ENCODE measurements at regions not wholly inside any gene's neighbourhood (a gene's known extent, or its start where the extent isn't known, plus 50 kb on each side); places are given as distances from the start of the nearest gene placed in this dataset.
"Not testable (repeated sequence)": the region's sequence is repeated elsewhere in the genome, so short reads cannot be mapped to it uniquely, and the experiment has no call there.

DNA sequence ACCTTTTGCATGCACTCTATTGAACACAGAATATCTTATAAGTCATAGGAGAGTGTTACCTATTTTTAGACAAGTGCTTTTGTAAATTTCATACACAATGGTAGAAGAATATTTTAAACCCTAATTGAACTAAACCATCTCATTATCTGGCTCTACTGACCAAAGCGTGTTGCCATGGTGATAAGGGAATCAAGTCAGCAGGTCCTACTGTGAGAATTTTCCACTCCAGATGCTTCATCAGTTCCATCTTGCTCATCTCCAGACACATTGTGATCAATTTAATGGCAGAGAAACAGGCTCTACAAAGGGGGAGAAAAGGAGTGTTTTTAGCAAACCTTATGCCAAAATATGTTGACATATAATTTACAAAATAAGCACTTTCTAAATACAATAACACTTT, 621.9 kb upstream of the GHITM start:
- no peak for DNase-seq (ENCODE audit: low spot score)

DNA sequence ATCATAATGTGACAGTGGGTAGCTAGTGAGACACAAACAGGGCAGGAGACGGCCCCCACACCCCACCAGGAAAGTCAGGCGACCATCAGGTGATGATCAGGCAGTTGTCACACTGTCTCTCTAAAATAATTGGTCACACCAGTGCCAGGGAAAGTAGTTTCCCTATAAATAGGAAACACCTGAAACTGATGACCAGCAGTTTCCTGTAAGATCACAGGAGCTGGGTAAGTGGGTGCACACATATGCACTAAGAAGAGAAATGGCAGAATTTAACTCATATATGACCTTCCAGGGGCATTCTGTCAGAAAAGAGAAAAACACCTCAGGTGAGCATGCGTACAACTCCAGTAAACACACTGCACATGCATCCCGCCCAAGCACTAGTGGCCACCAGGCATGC, 620.5 kb upstream of the GHITM start:
- no peak for DNase-seq (ENCODE audit: low spot score)

- not testable (repeated sequence) for DNase-seq (ENCODE audit: low spot score)
Observed at GRCh38 chr10:83520386-83520785, 618.9 kb upstream of the GHITM start.

- DNase-seq (ENCODE audit: low spot score), result no peak
Observed at GRCh38 chr10:83522456-83522855, 616.9 kb upstream of the GHITM start.

DNA sequence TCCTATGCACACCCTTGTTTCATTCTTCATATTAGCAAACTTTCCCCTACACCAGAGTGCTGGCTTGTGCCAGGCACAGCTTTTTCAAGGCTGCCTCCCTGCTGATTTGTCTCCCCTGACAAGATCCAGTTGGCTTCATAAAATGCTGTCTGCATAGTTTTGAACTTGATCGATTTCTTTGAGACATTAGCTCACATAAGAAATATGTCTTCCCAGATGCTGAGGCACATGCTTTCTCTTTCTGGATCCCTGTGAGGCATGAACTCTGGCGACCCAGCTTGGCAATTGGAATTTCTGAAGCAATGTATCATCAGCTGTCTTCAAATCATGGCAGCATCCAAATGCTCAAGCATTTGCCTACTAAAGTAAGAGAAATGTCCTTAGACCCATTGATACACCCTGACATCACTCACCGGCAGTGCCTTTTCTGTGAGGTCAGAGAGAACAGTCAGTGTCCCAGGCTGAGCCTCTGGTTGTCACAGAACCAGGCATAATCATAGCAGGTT, 616.4 kb upstream of the GHITM start:
- DNase-seq (ENCODE audit: low spot score), result no peak

DNA sequence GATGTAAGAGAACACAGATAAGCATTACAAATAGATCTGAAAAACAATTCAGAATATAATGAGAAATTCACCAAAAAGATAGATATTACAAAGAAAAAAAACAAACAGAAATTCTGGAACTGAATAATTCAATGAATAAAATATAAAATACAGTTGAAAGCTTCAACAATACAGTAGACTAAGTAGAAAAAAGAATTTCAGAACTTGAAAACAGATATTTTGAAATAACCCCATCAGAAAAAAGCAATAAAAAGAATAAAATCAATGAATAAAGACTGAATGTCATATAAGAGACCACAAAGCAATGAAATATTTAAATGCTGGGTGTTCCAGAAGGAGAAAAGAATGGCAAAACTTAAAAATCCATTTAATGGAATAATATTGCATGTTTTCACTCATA, 611.4 kb upstream of the GHITM start:
- DNase-seq (ENCODE audit: low spot score), result no peak

DNA sequence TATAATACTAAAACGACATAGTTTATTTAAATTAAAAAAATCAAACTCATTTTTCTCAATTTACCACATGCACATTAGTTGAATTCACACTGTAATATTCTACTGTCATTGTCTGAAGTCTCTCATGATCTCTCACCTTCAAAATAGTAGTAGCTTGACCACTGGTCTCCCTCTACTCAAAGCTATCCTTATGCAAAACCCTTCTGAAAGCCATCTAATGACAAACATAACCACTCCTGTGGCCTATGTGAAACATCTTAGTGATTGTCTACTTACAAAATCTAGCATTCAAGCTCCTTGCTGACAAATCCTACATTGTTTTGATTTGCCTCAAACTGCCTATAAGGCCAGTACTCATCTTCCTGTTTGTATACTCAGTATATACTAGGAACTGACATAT, 606.0 kb upstream of the GHITM start:
- DNase-seq (ENCODE audit: low spot score), result no peak

DNA sequence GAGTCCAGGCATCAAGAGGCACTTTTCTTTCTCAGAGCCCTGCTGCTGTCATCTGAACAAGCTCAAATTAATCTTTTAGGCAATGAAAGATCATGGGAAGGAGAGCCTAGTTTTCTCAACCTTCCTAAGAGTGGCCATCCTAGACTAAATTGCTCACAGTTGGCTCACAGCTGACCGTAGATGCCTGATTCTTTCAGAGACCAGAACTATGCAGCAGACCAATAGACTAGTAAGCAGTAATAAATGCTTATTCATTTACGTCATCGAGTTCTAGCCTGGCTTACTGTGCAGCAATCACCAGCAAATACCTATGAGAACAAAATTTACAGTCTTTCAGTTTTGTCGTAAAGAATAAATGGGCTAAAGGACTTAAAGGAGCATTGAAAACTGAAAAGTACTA, 602.9 kb upstream of the GHITM start:
- DNase-seq (ENCODE audit: low spot score), result no peak

DNA sequence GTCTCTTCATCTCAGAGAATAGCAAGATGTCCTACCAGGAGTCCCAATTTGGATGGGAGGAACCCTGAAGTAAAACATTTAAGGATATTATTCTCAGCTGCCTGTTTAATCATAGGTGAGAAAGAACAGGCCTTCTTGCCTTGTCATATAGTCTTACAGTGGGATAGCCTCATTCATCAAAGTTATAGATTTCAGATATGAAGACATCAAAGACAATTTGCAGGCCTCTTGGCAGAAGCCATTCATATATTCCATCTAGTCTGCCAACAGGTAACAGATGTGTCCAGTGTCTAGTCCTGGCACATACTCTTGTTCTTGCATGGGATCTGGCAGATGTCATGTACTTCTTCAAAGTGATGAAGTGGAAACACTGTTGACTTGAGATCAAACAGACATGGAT, 601.3 kb upstream of the GHITM start:
- no peak for DNase-seq (ENCODE audit: low spot score)

DNA sequence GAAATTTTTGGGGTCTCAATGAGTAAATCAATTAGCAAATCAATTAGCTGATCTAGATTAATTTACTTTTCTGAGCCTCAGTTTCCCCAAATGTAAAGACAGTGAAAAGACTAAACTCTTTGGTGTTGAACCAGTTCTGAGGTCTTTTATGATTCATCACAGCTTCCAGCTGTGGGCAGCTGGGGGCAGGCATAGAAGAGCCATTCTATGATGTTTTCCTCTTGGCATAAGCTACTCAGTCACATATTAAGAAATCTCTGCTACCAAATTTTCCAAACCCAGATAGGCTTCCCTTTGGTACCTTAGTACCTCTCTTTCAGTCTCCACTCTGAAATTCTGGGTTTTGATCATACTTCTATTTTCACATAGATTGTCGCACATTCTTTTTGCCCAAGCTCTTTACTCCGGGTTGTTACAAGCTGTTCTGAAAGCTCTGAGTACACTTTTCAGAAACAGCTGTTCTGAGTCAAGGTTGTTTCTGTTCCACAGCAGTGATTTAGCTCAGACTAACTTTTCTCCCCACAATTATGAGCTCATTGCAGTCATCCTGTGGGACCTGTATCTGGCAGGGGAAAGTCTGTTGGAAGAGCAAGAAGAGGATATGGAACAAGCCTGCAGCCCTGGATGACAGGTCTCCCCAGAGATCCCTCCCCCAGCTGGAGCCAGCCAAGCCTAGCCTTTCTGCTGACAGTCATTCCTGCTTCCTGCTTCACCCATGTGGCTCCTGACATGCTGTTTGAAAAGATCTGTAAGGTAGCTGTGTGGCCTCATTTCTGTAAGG, 599.6 kb upstream of the GHITM start:
- peak; percentile 76 for DNase-seq (ENCODE audit: low spot score)

DNA sequence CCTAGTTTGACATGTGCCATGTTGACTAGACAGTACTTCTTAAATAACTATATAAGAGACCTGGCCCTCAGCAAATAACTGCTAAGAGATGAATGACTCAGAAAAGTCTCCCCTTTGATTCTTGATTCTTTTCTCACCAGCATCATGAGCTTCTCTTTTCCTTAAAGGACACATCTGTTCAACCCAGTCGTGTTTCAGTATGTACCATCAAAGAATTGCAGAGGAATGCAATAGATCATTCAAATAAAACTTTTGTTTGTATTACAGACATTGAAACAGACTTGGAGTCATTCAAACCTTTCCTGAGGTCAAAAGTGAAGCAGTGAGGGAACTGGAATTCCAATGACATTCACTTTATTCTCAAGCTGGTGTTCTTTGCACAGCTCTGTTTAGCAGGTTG, 598.3 kb upstream of the GHITM start:
- DNase-seq (ENCODE audit: low spot score), result no peak

DNA sequence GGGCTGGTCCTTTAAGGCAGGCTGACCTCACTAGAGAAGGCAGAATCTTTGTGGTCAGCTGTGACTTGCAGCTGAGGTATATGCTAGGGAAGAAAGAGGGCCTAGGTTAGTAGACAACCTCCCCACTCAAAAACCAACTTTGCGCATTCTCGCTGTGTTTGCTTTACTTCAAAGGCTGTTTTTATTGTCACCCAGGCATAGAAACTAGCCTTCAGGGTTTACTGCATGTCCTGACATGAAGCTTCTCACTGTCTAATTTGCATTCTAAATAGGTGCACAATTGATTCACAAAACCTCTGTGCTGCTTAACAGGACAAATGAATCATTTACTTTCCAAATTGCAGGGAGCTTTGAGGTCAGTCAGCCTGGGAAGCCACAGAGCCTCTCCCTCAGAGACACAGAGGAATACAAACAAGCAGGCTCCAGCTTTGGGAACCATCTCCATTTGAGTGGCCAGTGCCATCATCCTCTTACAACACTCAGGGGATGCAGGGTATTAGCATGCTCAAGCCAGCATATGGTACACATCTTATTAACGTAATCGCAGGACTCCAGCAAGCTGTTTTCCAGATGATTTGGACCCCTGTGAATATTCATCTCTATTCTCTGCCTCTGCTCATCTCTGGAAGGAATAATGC, 596.4 kb upstream of the GHITM start:
- DNase-seq (ENCODE audit: low spot score), result no peak

DNA sequence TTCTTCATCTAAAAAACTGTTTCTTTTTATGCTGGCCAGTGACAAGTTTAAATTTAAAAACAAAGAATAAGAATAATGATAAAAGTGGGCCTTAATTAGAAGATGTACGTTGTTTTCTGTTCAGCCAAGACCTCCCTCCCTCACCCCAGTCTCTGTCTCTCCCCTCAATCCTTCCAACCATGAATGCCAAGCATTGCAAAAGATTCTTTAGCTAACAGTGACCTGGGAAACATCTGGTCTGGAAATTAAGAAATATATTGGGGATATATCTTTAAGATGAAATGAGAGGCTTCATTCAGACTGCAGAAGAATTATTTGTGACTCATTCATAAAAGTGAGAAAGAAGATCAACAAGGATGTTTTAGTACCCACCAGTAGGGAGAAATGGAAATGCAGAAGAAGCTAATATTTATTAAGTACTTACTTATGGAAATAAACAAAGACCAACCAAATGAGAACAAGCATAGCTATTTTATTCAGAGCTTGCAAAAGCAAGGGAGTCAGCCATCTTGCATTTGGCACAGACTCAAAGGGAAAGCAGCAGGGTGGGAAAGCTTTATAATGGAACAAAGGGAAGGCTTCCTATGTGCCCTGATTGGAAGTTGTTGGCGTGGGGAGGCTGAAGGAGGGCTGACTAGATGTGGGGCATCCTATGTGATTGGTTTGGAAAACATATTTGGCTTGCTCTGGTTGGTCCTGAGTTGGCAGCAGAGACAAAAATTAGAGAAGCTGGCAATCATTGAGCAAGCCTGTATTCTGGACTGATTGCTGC, 595.4 kb upstream of the GHITM start:
- no peak for DNase-seq (ENCODE audit: low spot score)

DNA sequence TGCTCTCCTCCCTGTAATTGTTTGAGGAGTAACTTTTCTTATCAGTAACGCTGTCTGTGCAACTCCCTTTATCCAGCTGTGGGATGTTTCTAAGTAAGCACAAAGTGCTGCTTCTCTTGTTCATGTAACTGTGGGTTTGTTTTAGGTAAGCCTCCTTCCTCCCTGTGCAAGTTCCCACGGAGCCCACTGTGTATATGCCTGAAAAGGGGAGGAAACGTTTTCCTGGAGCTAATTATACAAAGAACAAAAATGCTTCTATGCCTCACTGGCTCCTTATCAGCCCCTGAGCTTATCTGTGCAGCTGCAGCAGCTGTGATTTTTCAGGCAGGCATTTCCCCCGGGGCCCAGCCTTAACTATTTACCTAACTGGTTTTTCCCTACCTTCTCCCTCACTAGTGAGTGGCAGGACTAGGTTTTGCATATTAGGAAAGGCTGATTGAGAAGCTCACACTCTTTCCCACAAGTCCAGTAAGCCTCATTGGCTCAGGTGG, 593.4 kb upstream of the GHITM start:
- no peak for DNase-seq (ENCODE audit: low spot score)

GRCh38 chr10:83551190-83551589, 588.1 kb upstream of the GHITM start:
- DNase-seq (ENCODE audit: low spot score), result not testable (repeated sequence)

GRCh38 chr10:83553366-83553765, 585.9 kb upstream of the GHITM start:
- no peak for DNase-seq (ENCODE audit: low spot score)

DNA sequence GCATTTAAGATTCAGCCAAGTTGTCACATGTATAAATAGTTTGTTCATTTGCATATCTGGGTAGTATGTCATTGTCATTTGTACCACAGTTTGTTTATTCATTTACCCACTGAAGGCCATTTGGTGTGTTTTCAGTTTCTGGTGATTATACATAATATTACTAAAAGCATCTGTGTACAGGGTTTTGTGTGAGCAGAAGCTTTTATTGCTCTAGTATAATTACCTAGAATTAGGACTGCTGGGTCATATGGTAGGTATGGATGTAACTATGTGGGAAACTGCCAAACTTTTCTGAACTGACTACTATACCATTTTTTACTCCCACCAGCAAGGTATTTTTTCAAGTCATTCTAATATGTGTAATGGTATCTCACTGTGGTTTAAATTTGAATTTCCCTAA, 584.0 kb upstream of the GHITM start:
- DNase-seq (ENCODE audit: low spot score), result no peak

GRCh38 chr10:83562381-83562780, 576.9 kb upstream of the GHITM start:
- DNase-seq (ENCODE audit: low spot score), result no peak

GRCh38 chr10:83564889-83565588, 574.3 kb upstream of the GHITM start:
- DNase-seq (ENCODE audit: low spot score), result no peak

DNA sequence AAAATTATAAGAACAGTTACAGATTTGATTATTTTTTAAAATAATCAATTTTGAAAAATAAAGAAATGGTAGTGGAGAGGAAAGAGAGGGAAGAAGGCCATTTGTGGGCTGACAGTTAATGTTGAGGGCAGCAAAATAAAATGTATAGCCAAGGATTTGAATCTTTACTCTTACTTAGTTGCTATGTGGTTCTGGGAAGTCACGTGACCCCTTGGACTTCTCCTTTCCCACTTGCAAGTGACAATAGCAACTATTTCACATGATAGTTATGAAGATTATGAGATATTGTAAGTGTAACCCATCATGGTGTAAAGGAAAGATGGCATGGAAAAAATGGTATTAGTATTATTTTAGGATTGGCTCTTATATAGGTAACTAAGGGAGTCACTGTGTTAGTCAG, 567.3 kb upstream of the GHITM start:
- DNase-seq (ENCODE audit: low spot score), result no peak

GRCh38 chr10:83574770-83575169, 564.5 kb upstream of the GHITM start:
- DNase-seq (ENCODE audit: low spot score), result no peak

- DNase-seq (ENCODE audit: low spot score), result no peak
Observed at GRCh38 chr10:83577421-83577820, 561.9 kb upstream of the GHITM start.

Measured in left forelimb (tissue), 1 donor.